NCI-H748 treated with DMSO at 0.1 percent for 48 hours (cell line): ENCODE measurements at regions not wholly inside any gene's neighbourhood (a gene's known extent, or its start where the extent isn't known, plus 50 kb on each side); places are given as distances from the start of the nearest gene placed in this dataset.
"Not testable (repeated sequence)": the region's sequence is repeated elsewhere in the genome, so short reads cannot be mapped to it uniquely, and the experiment has no call there.

ENCODE experiments used
- DNase-seq: peaks from one replicate; lab custom pipeline; 2025; lab: John Stamatoyannopoulos, UW

- not testable (repeated sequence) for DNase-seq
These were observed 225.1 kb upstream of the ANKH start for GRCh38 chr5:15096686-15097085.

GRCh38 chr5:15092801-15093200 lies 221.2 kb upstream of the ANKH start:
- DNase-seq = no peak

GRCh38 chr5:15085671-15086070 lies 214.1 kb upstream of the ANKH start:
- DNase-seq = no peak

GRCh38 chr5:15082096-15082495 lies 210.5 kb upstream of the ANKH start:
- no peak for DNase-seq

GRCh38 chr5:15080219-15080618 lies 208.6 kb upstream of the ANKH start:
- no peak for DNase-seq

- DNase-seq = no peak
These were observed 208.0 kb upstream of the ANKH start for GRCh38 chr5:15079566-15079965.

GRCh38 chr5:15074651-15075050 lies 203.1 kb upstream of the ANKH start:
- no peak for DNase-seq

GRCh38 chr5:15073453-15073852 lies 201.9 kb upstream of the ANKH start:
- DNase-seq = no peak

- no peak for DNase-seq
These were observed 199.3 kb upstream of the ANKH start for GRCh38 chr5:15070907-15071306.

- DNase-seq = no peak
These were observed 197.9 kb upstream of the ANKH start for GRCh38 chr5:15069407-15069905.

GRCh38 chr5:15065091-15065490 lies 193.5 kb upstream of the ANKH start:
- DNase-seq = no peak

GRCh38 chr5:15064396-15064795 lies 192.8 kb upstream of the ANKH start:
- no peak for DNase-seq

GRCh38 chr5:15056988-15057592 lies 185.5 kb upstream of the ANKH start:
- no peak for DNase-seq

GRCh38 chr5:15044521-15044920 lies 172.9 kb upstream of the ANKH start:
- no peak for DNase-seq

GRCh38 chr5:15037247-15037908 lies 165.8 kb upstream of the ANKH start:
- no peak for DNase-seq

GRCh38 chr5:15034379-15034778 lies 162.8 kb upstream of the ANKH start:
- no peak for DNase-seq

- no peak for DNase-seq
These were observed 159.6 kb upstream of the ANKH start for GRCh38 chr5:15031180-15031579.

- DNase-seq = no peak
These were observed 156.2 kb upstream of the ANKH start for GRCh38 chr5:15027764-15028163.

- DNase-seq = peak; percentile 79
These were observed 155.4 kb upstream of the ANKH start for GRCh38 chr5:15026944-15027343.

- no peak for DNase-seq
These were observed 154.7 kb upstream of the ANKH start for GRCh38 chr5:15026011-15026893.

- DNase-seq = no peak
These were observed 152.3 kb upstream of the ANKH start for GRCh38 chr5:15023846-15024245.

- no peak for DNase-seq
These were observed 151.7 kb upstream of the ANKH start for GRCh38 chr5:15023266-15023665.
